ENCODE measurements at regions not wholly inside any gene's neighbourhood (a gene's known extent, or its start where the extent isn't known, plus 50 kb on each side); places are given as distances from the start of the nearest gene placed in this dataset.

DNA sequence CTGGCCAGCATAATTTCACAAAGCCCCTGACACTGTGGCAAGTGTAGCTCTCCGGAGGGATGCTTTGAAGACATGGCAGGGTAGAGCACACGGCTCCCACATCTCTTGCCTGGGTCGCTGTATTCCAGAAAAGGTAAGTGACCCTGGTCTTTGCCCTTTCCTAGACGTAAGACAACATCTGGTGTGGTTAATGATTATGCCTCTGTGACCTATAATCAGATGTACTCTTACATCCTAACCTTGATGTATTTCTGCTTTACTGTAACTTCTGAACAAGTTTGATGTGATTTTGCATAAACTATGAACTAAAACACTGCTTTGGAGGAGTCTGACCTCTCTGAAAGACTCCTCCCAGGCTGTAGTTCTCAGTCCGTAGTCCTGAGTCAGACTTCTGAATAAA, 59.1 kb upstream of the ACSL1 start (continued):
- TF ChIP-seq, protein P1, sequence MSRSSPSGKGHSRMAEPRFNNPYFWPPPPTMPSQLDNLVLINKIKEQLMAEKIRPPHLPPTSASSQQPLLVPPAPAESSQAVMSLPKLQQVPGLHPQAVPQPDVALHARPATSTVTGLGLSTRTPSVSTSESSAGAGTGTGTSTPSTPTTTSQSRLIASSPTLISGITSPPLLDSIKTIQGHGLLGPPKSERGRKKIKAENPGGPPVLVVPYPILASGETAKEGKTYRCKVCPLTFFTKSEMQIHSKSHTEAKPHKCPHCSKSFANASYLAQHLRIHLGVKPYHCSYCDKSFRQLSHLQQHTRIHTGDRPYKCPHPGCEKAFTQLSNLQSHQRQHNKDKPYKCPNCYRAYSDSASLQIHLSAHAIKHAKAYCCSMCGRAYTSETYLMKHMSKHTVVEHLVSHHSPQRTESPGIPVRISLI (CRISPR knock-in tag; IDR thresholded peaks at IDR 0.05; ENCODE audit: borderline replicate concordance): no peak
- TF ChIP-seq MAFK (conservative IDR thresholded peaks at IDR 0.05 in 1 of 2, IDR thresholded peaks at IDR 0.05 in 1 of 2; ENCODE audit: low read length in 2 of 2): no peak
- no peak for TF ChIP-seq PHF8 (CRISPR knock-in tag; IDR thresholded peaks at IDR 0.05)
- TF ChIP-seq, protein P2, sequence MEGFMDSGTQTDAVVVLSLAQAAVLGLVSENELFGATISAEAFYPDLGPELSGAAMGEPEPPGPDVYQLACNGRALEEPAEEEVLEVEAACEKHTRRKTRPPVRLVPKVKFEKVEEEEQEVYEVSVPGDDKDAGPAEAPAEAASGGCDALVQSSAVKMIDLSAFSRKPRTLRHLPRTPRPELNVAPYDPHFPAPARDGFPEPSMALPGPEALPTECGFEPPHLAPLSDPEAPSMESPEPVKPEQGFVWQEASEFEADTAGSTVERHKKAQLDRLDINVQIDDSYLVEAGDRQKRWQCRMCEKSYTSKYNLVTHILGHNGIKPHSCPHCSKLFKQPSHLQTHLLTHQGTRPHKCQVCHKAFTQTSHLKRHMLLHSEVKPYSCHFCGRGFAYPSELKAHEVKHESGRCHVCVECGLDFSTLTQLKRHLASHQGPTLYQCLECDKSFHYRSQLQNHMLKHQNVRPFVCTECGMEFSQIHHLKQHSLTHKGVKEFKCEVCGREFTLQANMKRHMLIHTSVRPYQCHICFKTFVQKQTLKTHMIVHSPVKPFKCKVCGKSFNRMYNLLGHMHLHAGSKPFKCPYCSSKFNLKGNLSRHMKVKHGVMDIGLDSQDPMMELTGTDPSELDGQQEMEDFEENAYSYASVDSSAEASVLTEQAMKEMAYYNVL (CRISPR knock-in tag; IDR thresholded peaks at IDR 0.05; ENCODE audit: borderline replicate concordance): no peak
- TF ChIP-seq ZNF749 (CRISPR knock-in tag; IDR thresholded peaks at IDR 0.05; ENCODE audit: borderline replicate concordance): no peak
- TF ChIP-seq ZNF713 (CRISPR knock-in tag; IDR thresholded peaks at IDR 0.05): no peak
- no peak for TF ChIP-seq ZNF678 (CRISPR knock-in tag; IDR thresholded peaks at IDR 0.05)
- TF ChIP-seq ZFP1 (CRISPR knock-in tag; IDR thresholded peaks at IDR 0.05): no peak
- no peak for TF ChIP-seq PTBP1 (IDR thresholded peaks at IDR 0.05; ENCODE audit: low read depth, low read length, poor library complexity, severe bottlenecking)
- no peak for TF ChIP-seq HNRNPL (IDR thresholded peaks at IDR 0.05; ENCODE audit: low read depth, low read length)
- TF ChIP-seq, protein P3, sequence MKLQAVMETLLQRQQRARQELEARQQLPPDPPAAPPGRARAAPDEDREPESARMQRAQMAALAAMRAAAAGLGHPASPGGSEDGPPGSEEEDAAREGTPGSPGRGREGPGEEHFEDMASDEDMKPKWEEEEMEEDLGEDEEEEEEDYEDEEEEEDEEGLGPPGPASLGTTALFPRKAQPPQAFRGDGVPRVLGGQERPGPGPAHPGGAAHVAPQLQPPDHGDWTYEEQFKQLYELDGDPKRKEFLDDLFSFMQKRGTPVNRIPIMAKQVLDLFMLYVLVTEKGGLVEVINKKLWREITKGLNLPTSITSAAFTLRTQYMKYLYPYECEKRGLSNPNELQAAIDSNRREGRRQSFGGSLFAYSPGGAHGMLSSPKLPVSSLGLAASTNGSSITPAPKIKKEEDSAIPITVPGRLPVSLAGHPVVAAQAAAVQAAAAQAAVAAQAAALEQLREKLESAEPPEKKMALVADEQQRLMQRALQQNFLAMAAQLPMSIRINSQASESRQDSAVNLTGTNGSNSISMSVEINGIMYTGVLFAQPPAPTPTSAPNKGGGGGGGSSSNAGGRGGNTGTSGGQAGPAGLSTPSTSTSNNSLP (IDR thresholded peaks at IDR 0.05; ENCODE audit: low read depth, low read length): peak; percentile 80
- TF ChIP-seq, protein P4, sequence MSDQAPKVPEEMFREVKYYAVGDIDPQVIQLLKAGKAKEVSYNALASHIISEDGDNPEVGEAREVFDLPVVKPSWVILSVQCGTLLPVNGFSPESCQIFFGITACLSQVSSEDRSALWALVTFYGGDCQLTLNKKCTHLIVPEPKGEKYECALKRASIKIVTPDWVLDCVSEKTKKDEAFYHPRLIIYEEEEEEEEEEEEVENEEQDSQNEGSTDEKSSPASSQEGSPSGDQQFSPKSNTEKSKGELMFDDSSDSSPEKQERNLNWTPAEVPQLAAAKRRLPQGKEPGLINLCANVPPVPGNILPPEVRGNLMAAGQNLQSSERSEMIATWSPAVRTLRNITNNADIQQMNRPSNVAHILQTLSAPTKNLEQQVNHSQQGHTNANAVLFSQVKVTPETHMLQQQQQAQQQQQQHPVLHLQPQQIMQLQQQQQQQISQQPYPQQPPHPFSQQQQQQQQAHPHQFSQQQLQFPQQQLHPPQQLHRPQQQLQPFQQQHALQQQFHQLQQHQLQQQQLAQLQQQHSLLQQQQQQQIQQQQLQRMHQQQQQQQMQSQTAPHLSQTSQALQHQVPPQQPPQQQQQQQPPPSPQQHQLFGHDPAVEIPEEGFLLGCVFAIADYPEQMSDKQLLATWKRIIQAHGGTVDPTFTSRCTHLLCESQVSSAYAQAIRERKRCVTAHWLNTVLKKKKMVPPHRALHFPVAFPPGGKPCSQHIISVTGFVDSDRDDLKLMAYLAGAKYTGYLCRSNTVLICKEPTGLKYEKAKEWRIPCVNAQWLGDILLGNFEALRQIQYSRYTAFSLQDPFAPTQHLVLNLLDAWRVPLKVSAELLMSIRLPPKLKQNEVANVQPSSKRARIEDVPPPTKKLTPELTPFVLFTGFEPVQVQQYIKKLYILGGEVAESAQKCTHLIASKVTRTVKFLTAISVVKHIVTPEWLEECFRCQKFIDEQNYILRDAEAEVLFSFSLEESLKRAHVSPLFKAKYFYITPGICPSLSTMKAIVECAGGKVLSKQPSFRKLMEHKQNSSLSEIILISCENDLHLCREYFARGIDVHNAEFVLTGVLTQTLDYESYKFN (CRISPR knock-in tag; conservative IDR thresholded peaks at IDR 0.05): peak; percentile 91
- no peak for TF ChIP-seq ZNF570 (CRISPR knock-in tag; IDR thresholded peaks at IDR 0.05; ENCODE audit: borderline replicate concordance)
- TF ChIP-seq ZNF446 (CRISPR knock-in tag; IDR thresholded peaks at IDR 0.05): no peak
- TF ChIP-seq SALL1 (CRISPR knock-in tag; IDR thresholded peaks at IDR 0.05): peak; percentile 70
- TF ChIP-seq SETDB1 (CRISPR knock-in tag; IDR thresholded peaks at IDR 0.05; ENCODE audit: borderline replicate concordance): no peak
- TF ChIP-seq, protein P5, sequence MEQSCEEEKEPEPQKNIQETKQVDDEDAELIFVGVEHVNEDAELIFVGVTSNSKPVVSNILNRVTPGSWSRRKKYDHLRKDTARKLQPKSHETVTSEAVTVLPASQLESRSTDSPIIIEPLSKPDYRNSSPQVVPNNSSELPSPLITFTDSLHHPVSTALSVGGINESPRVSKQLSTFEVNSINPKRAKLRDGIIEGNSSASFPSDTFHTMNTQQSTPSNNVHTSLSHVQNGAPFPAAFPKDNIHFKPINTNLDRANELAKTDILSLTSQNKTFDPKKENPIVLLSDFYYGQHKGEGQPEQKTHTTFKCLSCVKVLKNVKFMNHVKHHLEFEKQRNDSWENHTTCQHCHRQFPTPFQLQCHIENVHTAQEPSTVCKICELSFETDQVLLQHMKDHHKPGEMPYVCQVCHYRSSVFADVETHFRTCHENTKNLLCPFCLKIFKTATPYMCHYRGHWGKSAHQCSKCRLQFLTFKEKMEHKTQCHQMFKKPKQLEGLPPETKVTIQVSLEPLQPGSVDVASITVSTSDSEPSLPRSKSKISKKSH (CRISPR knock-in tag; IDR thresholded peaks at IDR 0.05; ENCODE audit: borderline replicate concordance): no peak
- no peak for TF ChIP-seq ZKSCAN5 (CRISPR knock-in tag; IDR thresholded peaks at IDR 0.05)
- TF ChIP-seq SIX1 (CRISPR knock-in tag; IDR thresholded peaks at IDR 0.05; ENCODE audit: borderline replicate concordance): peak; percentile 56; the same call in 1 of the 2 replicates

Measured in HepG2 (cell line).